Endothelial cell (in vitro differentiated cells): ENCODE measurements at regions not wholly inside any gene's neighbourhood (a gene's known extent, or its start where the extent isn't known, plus 50 kb on each side); places are given as distances from the start of the nearest gene placed in this dataset.
"Not testable (repeated sequence)": the region's sequence is repeated elsewhere in the genome, so short reads cannot be mapped to it uniquely, and the experiment has no call there.

Experiments used
- DNase-seq: peaks from one replicate; pipeline ENCODE4 v3.0.0; 2021; ENCODE audit warnings: low spot score
- H3K27ac Mint-ChIP-seq: one replicate; pipeline ENCODE4 v1.8.0; 2021; ENCODE audit warnings: mixed read lengths, inconsistent platforms; ENCODE audit not compliant: unreplicated experiment
- H3K27me3 Mint-ChIP-seq: one replicate; pipeline ENCODE4 v1.8.0; 2021; ENCODE audit warnings: mild to moderate bottlenecking, moderate library complexity, mixed read lengths, inconsistent platforms; ENCODE audit not compliant: unreplicated experiment
- H3K36me3 Mint-ChIP-seq: one replicate; pipeline ENCODE4 v1.8.0; 2021; ENCODE audit warnings: mild to moderate bottlenecking, low read depth, mixed read lengths, inconsistent platforms; ENCODE audit not compliant: unreplicated experiment
- H3K4me1 Mint-ChIP-seq: one replicate; pipeline ENCODE4 v1.8.0; 2021; ENCODE audit warnings: mild to moderate bottlenecking, mixed read lengths, inconsistent platforms; ENCODE audit not compliant: unreplicated experiment
- H3K4me3 Mint-ChIP-seq: one replicate; pipeline ENCODE4 v1.8.0; 2021; ENCODE audit warnings: mild to moderate bottlenecking, mixed read lengths, inconsistent platforms; ENCODE audit not compliant: unreplicated experiment
- H3K9me3 Mint-ChIP-seq: one replicate; pipeline ENCODE4 v1.8.0; 2021; ENCODE audit warnings: mixed read lengths, inconsistent platforms; ENCODE audit not compliant: unreplicated experiment

DNA sequence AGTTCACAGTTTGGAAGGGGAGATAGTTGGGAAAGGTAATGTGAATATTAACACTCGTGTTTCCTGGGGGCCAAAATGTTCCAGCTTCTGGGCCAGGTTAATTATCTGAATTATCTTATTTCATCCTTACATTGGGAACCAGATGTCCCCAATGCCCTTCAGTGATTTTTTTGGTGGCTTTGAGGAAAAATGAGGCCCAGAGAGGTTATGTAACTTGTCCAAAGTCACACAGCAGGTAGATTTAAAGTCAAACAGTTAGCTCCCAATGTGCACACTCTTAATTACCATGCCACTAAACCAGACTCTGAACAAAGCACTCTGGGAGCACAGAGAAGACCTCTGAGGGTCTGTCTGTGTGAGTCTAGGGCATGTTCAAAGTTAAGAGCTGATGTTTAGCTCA, 259.9 kb upstream of the PLGLB2 start:
- not testable (repeated sequence) for H3K36me3 Mint-ChIP-seq, H3K9me3 Mint-ChIP-seq, H3K4me3 Mint-ChIP-seq, DNase-seq, H3K4me1 Mint-ChIP-seq, H3K27ac Mint-ChIP-seq, H3K27me3 Mint-ChIP-seq

DNA sequence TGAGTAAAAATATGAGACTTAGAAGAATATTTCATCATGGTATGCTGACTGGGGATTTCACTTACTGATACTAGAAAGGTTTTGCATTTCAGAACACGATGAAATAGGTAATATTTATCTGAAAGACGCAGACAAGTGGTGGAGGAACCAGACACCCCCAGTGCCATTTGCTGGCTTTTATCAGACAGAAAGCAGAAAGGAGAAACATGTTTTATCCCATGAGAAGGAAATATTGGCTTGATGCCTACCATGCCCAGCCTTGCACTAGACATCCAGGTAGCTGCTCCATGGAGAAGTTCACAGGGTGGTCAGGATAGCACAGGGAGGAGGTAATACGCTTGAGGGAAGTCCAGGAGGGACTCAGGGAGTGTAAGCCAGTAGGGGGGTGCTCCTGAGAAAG, 258.9 kb upstream of the PLGLB2 start:
- not testable (repeated sequence) for DNase-seq, H3K4me3 Mint-ChIP-seq, H3K27me3 Mint-ChIP-seq, H3K36me3 Mint-ChIP-seq, H3K27ac Mint-ChIP-seq, H3K4me1 Mint-ChIP-seq, H3K9me3 Mint-ChIP-seq

- H3K9me3 Mint-ChIP-seq, H3K27ac Mint-ChIP-seq, H3K4me3 Mint-ChIP-seq, DNase-seq, H3K27me3 Mint-ChIP-seq, H3K4me1 Mint-ChIP-seq, H3K36me3 Mint-ChIP-seq: not testable (repeated sequence)
These were observed 253.0 kb upstream of the PLGLB2 start for GRCh38 chr2:87494846-87495245.

DNA sequence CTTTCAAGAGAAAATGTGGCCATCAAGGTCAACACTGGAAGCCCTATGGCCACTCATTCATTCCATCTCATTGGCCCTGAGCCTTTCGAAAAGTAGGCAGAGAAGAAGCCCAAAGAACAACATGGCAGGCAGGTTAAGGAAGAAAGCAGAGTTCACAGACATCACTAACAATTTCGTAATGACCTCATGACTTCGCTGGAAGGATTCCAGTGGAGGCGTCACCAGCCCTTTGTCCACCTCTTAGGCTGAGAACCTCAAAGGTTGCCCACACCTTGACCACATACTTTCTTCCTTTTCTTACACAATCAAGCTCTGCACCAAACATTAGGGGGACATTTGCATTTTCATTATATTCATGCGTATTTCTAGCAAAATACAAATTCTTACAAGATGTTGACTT, 252.4 kb upstream of the PLGLB2 start:
- not testable (repeated sequence) for DNase-seq, H3K27ac Mint-ChIP-seq, H3K36me3 Mint-ChIP-seq, H3K4me3 Mint-ChIP-seq, H3K9me3 Mint-ChIP-seq, H3K4me1 Mint-ChIP-seq, H3K27me3 Mint-ChIP-seq

GRCh38 chr2:87496036-87497006, 251.6 kb upstream of the PLGLB2 start:
- not testable (repeated sequence) for DNase-seq, H3K27me3 Mint-ChIP-seq, H3K27ac Mint-ChIP-seq, H3K36me3 Mint-ChIP-seq, H3K9me3 Mint-ChIP-seq, H3K4me3 Mint-ChIP-seq, H3K4me1 Mint-ChIP-seq

DNA sequence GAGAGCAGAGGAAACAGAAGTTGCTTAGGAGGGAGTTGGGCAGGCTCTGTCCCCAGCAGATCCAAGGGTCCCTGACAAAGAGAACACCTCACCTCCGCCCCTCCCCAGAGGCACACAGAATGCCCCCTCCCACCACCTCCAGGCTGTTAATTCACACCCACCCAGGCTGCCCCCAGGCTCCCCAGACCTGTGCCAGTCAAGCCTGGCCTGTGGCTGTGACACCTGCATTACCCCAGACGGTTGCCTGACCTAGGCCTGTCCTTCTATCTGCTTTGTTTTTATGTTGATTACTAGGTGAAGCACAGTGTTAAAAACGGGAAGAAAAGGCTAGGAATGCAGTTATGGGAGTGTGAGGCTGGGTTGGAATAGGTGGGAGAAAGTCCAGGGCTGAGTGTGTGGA, 250.8 kb upstream of the PLGLB2 start:
- not testable (repeated sequence) for H3K36me3 Mint-ChIP-seq, DNase-seq, H3K4me1 Mint-ChIP-seq, H3K27me3 Mint-ChIP-seq, H3K27ac Mint-ChIP-seq, H3K4me3 Mint-ChIP-seq, H3K9me3 Mint-ChIP-seq

DNA sequence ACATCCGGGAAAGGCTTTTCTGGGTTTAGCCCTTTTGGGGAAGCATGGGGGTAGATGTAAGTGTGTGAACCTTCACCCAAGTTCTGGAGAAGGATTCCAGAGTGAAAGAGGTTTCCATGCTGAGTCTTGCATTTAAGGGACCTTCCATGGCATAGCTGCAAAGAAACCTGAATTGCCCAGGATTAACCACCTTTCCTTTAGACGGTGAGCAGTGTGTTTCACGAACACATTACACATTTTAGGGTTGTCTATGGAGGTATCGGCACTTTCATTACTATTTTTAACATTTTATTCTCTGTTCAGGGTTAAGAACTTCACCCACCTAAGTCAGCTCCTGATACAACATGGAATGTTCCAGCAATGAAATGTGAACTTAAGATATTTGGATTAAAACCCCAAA, 250.2 kb upstream of the PLGLB2 start:
- H3K27me3 Mint-ChIP-seq, H3K27ac Mint-ChIP-seq: not testable (repeated sequence)

GRCh38 chr2:87498169-87498853, 249.6 kb upstream of the PLGLB2 start:
- H3K27ac Mint-ChIP-seq, H3K4me3 Mint-ChIP-seq, H3K27me3 Mint-ChIP-seq, H3K4me1 Mint-ChIP-seq, H3K36me3 Mint-ChIP-seq, DNase-seq, H3K9me3 Mint-ChIP-seq: not testable (repeated sequence)

More for the DNA sequence above, 250.2 kb upstream of the PLGLB2 start:
- not testable (repeated sequence) for H3K36me3 Mint-ChIP-seq, H3K4me3 Mint-ChIP-seq, H3K9me3 Mint-ChIP-seq, DNase-seq, H3K4me1 Mint-ChIP-seq

GRCh38 chr2:87498854-87499238, 249.0 kb upstream of the PLGLB2 start:
- H3K36me3 Mint-ChIP-seq, DNase-seq, H3K4me1 Mint-ChIP-seq, H3K9me3 Mint-ChIP-seq, H3K27ac Mint-ChIP-seq, H3K27me3 Mint-ChIP-seq, H3K4me3 Mint-ChIP-seq: not testable (repeated sequence)

GRCh38 chr2:87499860-87500259, 248.0 kb upstream of the PLGLB2 start:
- DNase-seq, H3K27me3 Mint-ChIP-seq, H3K4me1 Mint-ChIP-seq, H3K4me3 Mint-ChIP-seq, H3K36me3 Mint-ChIP-seq, H3K9me3 Mint-ChIP-seq: not testable (repeated sequence)
- H3K27ac Mint-ChIP-seq: peak overlapping the region; percentile 80

- not testable (repeated sequence) for H3K27me3 Mint-ChIP-seq, H3K4me3 Mint-ChIP-seq, DNase-seq, H3K4me1 Mint-ChIP-seq, H3K36me3 Mint-ChIP-seq, H3K9me3 Mint-ChIP-seq
- peak overlapping the region; percentile 50 for H3K27ac Mint-ChIP-seq
These were observed 247.5 kb upstream of the PLGLB2 start for GRCh38 chr2:87500421-87500820.

- not testable (repeated sequence) for DNase-seq, H3K27me3 Mint-ChIP-seq, H3K27ac Mint-ChIP-seq, H3K9me3 Mint-ChIP-seq, H3K4me3 Mint-ChIP-seq, H3K36me3 Mint-ChIP-seq, H3K4me1 Mint-ChIP-seq
These were observed 246.9 kb upstream of the PLGLB2 start for GRCh38 chr2:87500951-87501350.
